Loucy (cell line): ENCODE measurements at regions not wholly inside any gene's neighbourhood (a gene's known extent, or its start where the extent isn't known, plus 50 kb on each side); places are given as distances from the start of the nearest gene placed in this dataset.

Experiments
- H2AFZ ChIP-seq: fragments of 200-600 bp; sonication (generic); 2 replicates; pipeline ENCODE4 v1.6.0; 2016; ENCODE audit warnings: antibody characterized with exemption, mild to moderate bottlenecking, low read length, moderate library complexity
- H3F3A ChIP-seq: fragments of 200-600 bp; 2 replicates; pipeline ENCODE4 v1.6.0; 2016; ENCODE audit warnings: antibody characterized with exemption, low read depth, mild to moderate bottlenecking
- H3K27me3 ChIP-seq: fragments of 200-600 bp; sonication (generic); 2 replicates; pipeline ENCODE4 v1.6.1; 2014; ENCODE audit warnings: low read length, mild to moderate bottlenecking; ENCODE audit not compliant: insufficient read depth, poor library complexity, severe bottlenecking
- H3K36me3 ChIP-seq: fragments of 200-600 bp; sonication (generic); 2 replicates; pipeline ENCODE4 v1.6.1; 2016; ENCODE audit warnings: low read length; ENCODE audit not compliant: insufficient read depth
- H3K4me1 ChIP-seq: fragments of 200-600 bp; sonication (generic); 2 replicates; pipeline ENCODE4 v1.5.1; 2014; ENCODE audit warnings: low read length, mild to moderate bottlenecking; ENCODE audit not compliant: insufficient read depth, poor library complexity, severe bottlenecking
- H3K4me2 ChIP-seq: fragments of 200-600 bp; sonication (generic); 2 replicates; pipeline ENCODE4 v1.6.0; 2014; ENCODE audit warnings: antibody characterized with exemption, low read length, low read depth, mild to moderate bottlenecking; ENCODE audit not compliant: poor library complexity, severe bottlenecking
- H3K4me3 ChIP-seq: fragments of 200-600 bp; sonication (generic); 2 replicates; pipeline ENCODE4 v1.5.1; 2014; ENCODE audit warnings: low read length, mild to moderate bottlenecking, mixed read lengths; ENCODE audit not compliant: poor library complexity, severe bottlenecking
- H3K79me2 ChIP-seq: fragments of 200-600 bp; sonication (generic); 2 replicates; pipeline ENCODE4 v1.6.1; 2014; ENCODE audit warnings: low read length; ENCODE audit not compliant: insufficient read depth
- H3K9ac ChIP-seq: fragments of 200-600 bp; sonication (generic); 2 replicates; pipeline ENCODE4 v1.6.0; 2014; ENCODE audit warnings: mild to moderate bottlenecking, low read depth, low read length, moderate library complexity; ENCODE audit not compliant: poor library complexity, severe bottlenecking
- H3K9me2 ChIP-seq: fragments of 200-600 bp; sonication (generic); replicated peaks from 2 replicates; pipeline ENCODE4 v1.6.1; 2016; ENCODE audit warnings: low read depth, low read length, mixed read lengths
- H3K9me3 ChIP-seq: fragments of 200-600 bp; sonication (generic); 2 replicates; pipeline ENCODE4 v1.6.1; 2014; ENCODE audit warnings: mild to moderate bottlenecking, antibody characterized with exemption, low read length, low read depth; ENCODE audit not compliant: insufficient read depth
- H4K20me1 ChIP-seq: fragments of 200-600 bp; sonication (generic); 2 replicates; pipeline ENCODE4 v1.6.0; 2014; ENCODE audit warnings: antibody characterized with exemption, low read length, mild to moderate bottlenecking; ENCODE audit not compliant: insufficient read depth, poor library complexity, severe bottlenecking
- EZH2phosphoT487 ChIP-seq: fragments of 200-600 bp; IDR thresholded peaks from 2 replicates; pipeline ENCODE4 v1.6.1; 2018; ENCODE audit warnings: antibody characterized with exemption, mild to moderate bottlenecking, moderate library complexity, borderline replicate concordance
- TF ChIP-seq, protein P1 (sequence below): fragments of 200-600 bp; sonication (generic); conservative IDR thresholded peaks from 2 replicates; pipeline ENCODE4 v1.5.1; 2014; ENCODE audit warnings: mild to moderate bottlenecking, antibody characterized with exemption, low read length

DNA sequence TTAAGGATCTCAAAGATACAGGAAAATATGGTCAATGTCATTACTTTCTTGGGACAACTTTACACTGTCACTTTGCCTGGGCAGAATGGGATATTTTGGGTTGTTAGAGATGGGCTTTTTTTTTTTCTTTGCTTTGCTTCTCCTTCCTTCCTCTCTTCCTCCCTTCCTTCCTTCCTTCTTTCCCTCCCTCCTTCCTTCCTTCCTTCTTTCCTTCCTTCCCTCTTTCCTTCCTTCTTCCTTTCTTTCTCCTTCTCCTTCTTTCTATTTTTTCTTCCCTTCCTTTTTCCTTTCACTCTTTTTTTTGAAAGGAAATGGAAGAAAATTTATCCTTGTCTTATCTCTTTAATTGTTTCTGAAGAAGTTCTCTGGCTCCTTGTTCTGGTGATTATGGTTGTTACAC lies 180.0 kb upstream of the CCDC68 start:
- Histone ChIP-seq H3K36me3 (no peaks in the 10 kb centered on the region), H3K9me2 (no peaks in the 10 kb centered on the region), H3K79me2 (no peaks in the 10 kb centered on the region), H3K9ac (no peak overlapping the region), H2AFZ (no peak overlapping the region), H3K4me1 (no peaks in the 10 kb centered on the region), H3K4me2 (no peak overlapping the region), H3F3A (no peaks in the 10 kb centered on the region), H4K20me1 (no peaks in the 10 kb centered on the region), H3K4me3 (no peak overlapping the region), H3K27me3 (no peaks in the 10 kb centered on the region), H3K9me3 (no peaks in the 10 kb centered on the region)
- TF ChIP-seq EZH2phosphoT487 = no peak

DNA sequence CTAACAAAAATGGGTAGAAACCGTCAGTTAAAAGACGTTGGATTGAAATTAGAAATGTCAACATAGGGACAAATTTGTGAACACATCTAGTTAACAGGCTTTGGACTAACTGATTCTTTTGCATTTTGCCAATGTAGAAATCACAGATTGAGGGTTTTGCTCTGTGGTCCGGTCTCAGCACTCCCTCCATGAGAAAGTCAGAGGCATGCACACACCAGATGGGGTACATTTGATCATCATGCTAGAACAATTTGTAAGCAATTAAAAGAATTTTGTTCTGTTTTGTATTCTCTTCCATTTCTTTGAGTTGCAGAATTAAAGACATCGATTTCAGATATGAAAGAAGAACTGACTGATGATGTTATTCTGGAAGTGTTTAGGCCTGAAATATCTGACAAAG lies 179.1 kb upstream of the CCDC68 start:
- H3K9ac ChIP-seq = no peak overlapping the region
- no peak overlapping the region for H3K4me3 ChIP-seq
- H3K36me3 ChIP-seq = no peaks in the 10 kb centered on the region
- TF ChIP-seq, protein P1, sequence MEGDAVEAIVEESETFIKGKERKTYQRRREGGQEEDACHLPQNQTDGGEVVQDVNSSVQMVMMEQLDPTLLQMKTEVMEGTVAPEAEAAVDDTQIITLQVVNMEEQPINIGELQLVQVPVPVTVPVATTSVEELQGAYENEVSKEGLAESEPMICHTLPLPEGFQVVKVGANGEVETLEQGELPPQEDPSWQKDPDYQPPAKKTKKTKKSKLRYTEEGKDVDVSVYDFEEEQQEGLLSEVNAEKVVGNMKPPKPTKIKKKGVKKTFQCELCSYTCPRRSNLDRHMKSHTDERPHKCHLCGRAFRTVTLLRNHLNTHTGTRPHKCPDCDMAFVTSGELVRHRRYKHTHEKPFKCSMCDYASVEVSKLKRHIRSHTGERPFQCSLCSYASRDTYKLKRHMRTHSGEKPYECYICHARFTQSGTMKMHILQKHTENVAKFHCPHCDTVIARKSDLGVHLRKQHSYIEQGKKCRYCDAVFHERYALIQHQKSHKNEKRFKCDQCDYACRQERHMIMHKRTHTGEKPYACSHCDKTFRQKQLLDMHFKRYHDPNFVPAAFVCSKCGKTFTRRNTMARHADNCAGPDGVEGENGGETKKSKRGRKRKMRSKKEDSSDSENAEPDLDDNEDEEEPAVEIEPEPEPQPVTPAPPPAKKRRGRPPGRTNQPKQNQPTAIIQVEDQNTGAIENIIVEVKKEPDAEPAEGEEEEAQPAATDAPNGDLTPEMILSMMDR = no peak
- no peak for TF ChIP-seq EZH2phosphoT487
- H3K79me2 ChIP-seq = no peaks in the 10 kb centered on the region
- no peaks in the 10 kb centered on the region for H4K20me1 ChIP-seq
- H3K27me3 ChIP-seq = no peaks in the 10 kb centered on the region
- H3K4me1 ChIP-seq = no peaks in the 10 kb centered on the region
- no peaks in the 10 kb centered on the region for H3F3A ChIP-seq
- H3K9me2 ChIP-seq = no peaks in the 10 kb centered on the region
- H3K4me2 ChIP-seq = no peak overlapping the region
- no peaks in the 10 kb centered on the region for H3K9me3 ChIP-seq
- no peak overlapping the region for H2AFZ ChIP-seq

DNA sequence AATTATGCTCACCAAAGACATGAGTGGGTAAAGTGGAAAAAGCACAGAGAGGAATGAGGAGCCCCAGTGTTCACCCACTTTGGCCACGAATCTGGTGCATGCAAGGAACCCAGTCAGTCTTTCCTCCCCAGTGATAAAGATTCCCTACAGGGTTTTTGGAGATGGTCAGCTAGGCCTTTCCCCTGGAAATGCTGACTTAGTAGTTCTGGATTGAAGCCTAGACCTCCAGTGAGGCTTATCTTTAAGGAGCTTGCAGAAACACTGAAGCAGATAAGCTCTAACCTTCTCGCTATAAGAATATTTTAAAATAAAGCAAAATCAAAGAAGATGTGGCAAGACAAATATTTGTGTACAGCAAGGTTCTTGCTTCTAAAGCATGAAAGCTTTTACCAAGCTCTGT lies 178.3 kb upstream of the CCDC68 start:
- no peak overlapping the region for H3K4me3 ChIP-seq
- TF ChIP-seq EZH2phosphoT487 = no peak
- TF ChIP-seq, protein P1 = no peak
- no peak overlapping the region for H3K4me2 ChIP-seq
- H3K27me3 ChIP-seq = no peaks in the 10 kb centered on the region
- no peaks in the 10 kb centered on the region for H3K9me2 ChIP-seq
- H3K4me1 ChIP-seq = no peaks in the 10 kb centered on the region
- no peak overlapping the region for H2AFZ ChIP-seq
- H3K9ac ChIP-seq = no peak overlapping the region
- no peaks in the 10 kb centered on the region for H3K9me3 ChIP-seq
- no peaks in the 10 kb centered on the region for H4K20me1 ChIP-seq
- H3F3A ChIP-seq = no peaks in the 10 kb centered on the region
- H3K79me2 ChIP-seq = no peaks in the 10 kb centered on the region
- H3K36me3 ChIP-seq = no peaks in the 10 kb centered on the region

DNA sequence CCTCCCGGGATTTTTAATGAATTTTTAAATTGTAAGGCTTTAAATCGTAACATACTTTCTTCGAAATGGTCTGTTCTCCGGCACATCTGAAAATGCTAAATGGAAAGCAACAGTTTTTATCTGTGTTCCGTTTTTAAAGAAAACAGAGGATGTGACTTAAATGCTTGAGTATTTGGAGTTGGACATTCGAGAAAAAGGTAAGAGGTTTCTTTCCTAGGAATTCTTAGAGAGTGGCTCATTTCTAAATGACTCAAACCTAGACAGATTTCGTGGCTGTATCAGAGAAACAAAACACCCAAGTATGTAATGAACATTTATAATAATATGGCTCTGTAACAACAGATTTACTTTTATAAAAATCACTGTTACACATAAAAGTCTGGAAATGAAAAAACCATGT lies 177.6 kb upstream of the CCDC68 start:
- no peak overlapping the region for H3K9ac ChIP-seq
- no peaks in the 10 kb centered on the region for H3K79me2 ChIP-seq
- H3K9me2 ChIP-seq = no peaks in the 10 kb centered on the region
- no peaks in the 10 kb centered on the region for H3K36me3 ChIP-seq
- no peaks in the 10 kb centered on the region for H3K9me3 ChIP-seq
- no peaks in the 10 kb centered on the region for H3K27me3 ChIP-seq
- no peak overlapping the region for H2AFZ ChIP-seq
- H3K4me3 ChIP-seq = no peak overlapping the region
- no peaks in the 10 kb centered on the region for H3F3A ChIP-seq
- no peak for TF ChIP-seq EZH2phosphoT487
- TF ChIP-seq, protein P1 = no peak
- H4K20me1 ChIP-seq = no peaks in the 10 kb centered on the region
- H3K4me1 ChIP-seq = no peaks in the 10 kb centered on the region
- H3K4me2 ChIP-seq = no peak overlapping the region
